PC-9 (cell line): ENCODE measurements at regions not wholly inside any gene's neighbourhood (a gene's known extent, or its start where the extent isn't known, plus 50 kb on each side); places are given as distances from the start of the nearest gene placed in this dataset.

Experiments used
- BruUV-seq: library from RNA; stranded (reverse); fragments of 400-500 nt; replicated peaks from 2 replicates; lab custom pipeline; 2021; lab: Mats Ljungman, UMichigan
- CTCF ChIA-PET: fragments of 300-600 bp; sonication (Branson Sonifier 250); formaldehyde crosslinking; loops from one replicate; lab custom pipeline; 2022; ENCODE audit warnings: antibody characterized with exemption; lab: Charles Lee
- POLR2A ChIA-PET: fragments of 300-600 bp; sonication (Branson Sonifier 250); formaldehyde crosslinking; loops from one replicate; lab custom pipeline; 2022; ENCODE audit warnings: antibody characterized with exemption; ENCODE audit not compliant: unreplicated experiment; lab: Charles Lee
- DNase-seq, 2 experiments: peaks; one replicate each; pipeline versions ENCODE4 v3.0.0 to v3.0.0-alpha.2; 2015 to 2022; ENCODE audit warnings: mixed read lengths in 1 of 2
- H2AFZ ChIP-seq: fragments of 200-600 bp; sonication (generic); 2 replicates; pipeline ENCODE4 v1.8.1; 2017; ENCODE audit warnings: antibody characterized with exemption
- H3F3A ChIP-seq: fragments of 200-600 bp; sonication (generic); 2 replicates; pipeline ENCODE4 v1.8.1; 2017; ENCODE audit warnings: antibody characterized with exemption, mild to moderate bottlenecking, low read depth; ENCODE audit not compliant: insufficient read depth
- H3K27ac ChIP-seq: fragments of 200-600 bp; sonication (generic); 2 replicates; pipeline ENCODE4 v1.6.1; 2016; ENCODE audit warnings: mixed run types
- H3K27me3 ChIP-seq: fragments of 200-600 bp; sonication (generic); 2 replicates; pipeline ENCODE4 v1.6.1; 2016; ENCODE audit warnings: low read depth, mixed run types; ENCODE audit not compliant: insufficient read depth
- H3K36me3 ChIP-seq: fragments of 200-600 bp; sonication (generic); 2 replicates; pipeline ENCODE4 v1.6.1; 2016; ENCODE audit warnings: low read depth, mixed run types
- H3K4me1 ChIP-seq: fragments of 200-600 bp; sonication (generic); replicated peaks from 2 replicates; pipeline ENCODE4 v1.6.1; 2016; ENCODE audit warnings: mixed run types; ENCODE audit not compliant: insufficient read depth
- H3K4me2 ChIP-seq: fragments of 200-600 bp; sonication (generic); 2 replicates; pipeline ENCODE4 v1.6.1; 2017; ENCODE audit warnings: mixed run types
- H3K4me3 ChIP-seq: fragments of 200-600 bp; sonication (generic); 2 replicates; pipeline ENCODE4 v1.6.1; 2016; ENCODE audit warnings: mixed run types
- H3K79me2 ChIP-seq: fragments of 200-600 bp; sonication (generic); 2 replicates; pipeline ENCODE4 v1.6.1; 2017; ENCODE audit warnings: low read depth, mixed run types
- H3K9me2 ChIP-seq: fragments of 200-600 bp; sonication (generic); 2 replicates; pipeline ENCODE4 v1.8.1; 2017; ENCODE audit warnings: mild to moderate bottlenecking; ENCODE audit not compliant: insufficient read depth
- H3K9me3 ChIP-seq: fragments of 200-600 bp; sonication (generic); 2 replicates; pipeline ENCODE4 v1.8.1; 2016; ENCODE audit warnings: low read depth; ENCODE audit not compliant: insufficient read depth
- H4K20me1 ChIP-seq: fragments of 200-600 bp; sonication (generic); 2 replicates; pipeline ENCODE4 v1.8.1; 2017; ENCODE audit not compliant: insufficient read depth
- EZH2 ChIP-seq: fragments of 200-600 bp; sonication (generic); IDR thresholded peaks from 2 replicates; pipeline ENCODE4 v1.8.0; 2017; ENCODE audit warnings: antibody characterized with exemption, low read depth
- intact Hi-C: fragments of 100-400 bp; cut with micrococcal nuclease; formaldehyde crosslinking; loops from one replicate; pipeline ENCODE4 v1.10.0; 2022; ENCODE audit not compliant: unreplicated experiment
- TF ChIP-seq, protein P1 (sequence below): fragments of 200-600 bp; sonication (generic); conservative IDR thresholded peaks from 2 replicates; pipeline ENCODE4 v1.6.1; 2017; ENCODE audit warnings: mixed run types, antibody characterized with exemption, mild to moderate bottlenecking, moderate library complexity

DNA sequence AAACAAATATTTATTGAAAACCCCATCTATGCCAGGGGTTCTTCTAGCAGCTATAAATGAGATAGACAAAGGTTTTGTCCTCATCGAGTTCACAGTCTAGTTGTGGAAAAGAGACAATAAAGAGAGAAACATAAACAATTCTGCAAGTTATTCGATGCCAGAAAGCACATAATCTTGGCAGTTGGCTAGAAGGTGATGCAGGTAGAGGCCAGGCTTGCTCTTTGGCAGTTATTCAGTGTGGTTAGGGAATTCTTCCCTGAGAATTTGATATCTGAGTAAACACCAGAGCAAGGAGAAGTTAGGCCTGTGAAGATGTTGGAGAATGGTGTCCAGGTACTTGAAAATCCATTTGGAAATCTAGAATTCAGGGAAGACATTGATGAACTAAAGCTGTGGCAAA is 547.4 kb downstream of the SLC4A3 start:
- H3K27me3 ChIP-seq: no peaks in the 10 kb centered on the region

DNA sequence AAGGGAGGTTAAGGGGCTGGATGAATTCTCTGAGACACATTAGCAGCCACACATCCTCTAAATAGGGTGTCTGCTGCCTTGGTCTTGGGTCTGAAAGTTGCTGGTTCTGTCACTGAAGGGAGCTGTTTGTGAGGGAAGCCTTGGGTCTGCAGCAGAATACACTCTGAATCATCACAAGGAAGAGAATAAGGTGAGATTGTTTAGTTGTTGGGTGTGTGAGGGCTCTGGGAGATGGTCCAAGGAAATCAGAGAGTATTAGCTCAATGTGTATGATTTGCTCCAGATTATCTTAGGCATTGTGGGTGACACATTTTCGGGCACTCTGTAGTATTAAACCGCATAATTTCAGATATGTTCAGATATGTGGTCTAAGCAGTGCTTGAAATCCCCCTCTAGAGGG is 548.5 kb downstream of the SLC4A3 start:
- CTCF ChIA-PET: no interaction called here
- no peaks in the 10 kb centered on the region for H3K79me2 ChIP-seq

More for the DNA sequence above, 547.4 kb downstream of the SLC4A3 start:
- CTCF ChIA-PET: no interaction called here
- Histone ChIP-seq H2AFZ (no peak overlapping the region), H3K27ac (no peak overlapping the region), H3F3A (peaks cover 9% of the 10 kb centered on the region), H3K9me2 (no peaks in the 10 kb centered on the region), H3K4me1 (peaks cover 14% of the 10 kb centered on the region), H3K79me2 (no peaks in the 10 kb centered on the region), H3K9me3 (no peaks in the 10 kb centered on the region), H3K4me3 (no peak overlapping the region), H3K4me2 (no peak overlapping the region), H4K20me1 (no peaks in the 10 kb centered on the region), H3K36me3 (no peaks in the 10 kb centered on the region)
- no TSS peak for BruUV-seq
- intact Hi-C loops: no loop called here
- no peak for DNase-seq
- TF ChIP-seq, protein P1, sequence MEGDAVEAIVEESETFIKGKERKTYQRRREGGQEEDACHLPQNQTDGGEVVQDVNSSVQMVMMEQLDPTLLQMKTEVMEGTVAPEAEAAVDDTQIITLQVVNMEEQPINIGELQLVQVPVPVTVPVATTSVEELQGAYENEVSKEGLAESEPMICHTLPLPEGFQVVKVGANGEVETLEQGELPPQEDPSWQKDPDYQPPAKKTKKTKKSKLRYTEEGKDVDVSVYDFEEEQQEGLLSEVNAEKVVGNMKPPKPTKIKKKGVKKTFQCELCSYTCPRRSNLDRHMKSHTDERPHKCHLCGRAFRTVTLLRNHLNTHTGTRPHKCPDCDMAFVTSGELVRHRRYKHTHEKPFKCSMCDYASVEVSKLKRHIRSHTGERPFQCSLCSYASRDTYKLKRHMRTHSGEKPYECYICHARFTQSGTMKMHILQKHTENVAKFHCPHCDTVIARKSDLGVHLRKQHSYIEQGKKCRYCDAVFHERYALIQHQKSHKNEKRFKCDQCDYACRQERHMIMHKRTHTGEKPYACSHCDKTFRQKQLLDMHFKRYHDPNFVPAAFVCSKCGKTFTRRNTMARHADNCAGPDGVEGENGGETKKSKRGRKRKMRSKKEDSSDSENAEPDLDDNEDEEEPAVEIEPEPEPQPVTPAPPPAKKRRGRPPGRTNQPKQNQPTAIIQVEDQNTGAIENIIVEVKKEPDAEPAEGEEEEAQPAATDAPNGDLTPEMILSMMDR: no peak
- no peak for TF ChIP-seq EZH2
- POLR2A ChIA-PET: no interaction called here

DNA sequence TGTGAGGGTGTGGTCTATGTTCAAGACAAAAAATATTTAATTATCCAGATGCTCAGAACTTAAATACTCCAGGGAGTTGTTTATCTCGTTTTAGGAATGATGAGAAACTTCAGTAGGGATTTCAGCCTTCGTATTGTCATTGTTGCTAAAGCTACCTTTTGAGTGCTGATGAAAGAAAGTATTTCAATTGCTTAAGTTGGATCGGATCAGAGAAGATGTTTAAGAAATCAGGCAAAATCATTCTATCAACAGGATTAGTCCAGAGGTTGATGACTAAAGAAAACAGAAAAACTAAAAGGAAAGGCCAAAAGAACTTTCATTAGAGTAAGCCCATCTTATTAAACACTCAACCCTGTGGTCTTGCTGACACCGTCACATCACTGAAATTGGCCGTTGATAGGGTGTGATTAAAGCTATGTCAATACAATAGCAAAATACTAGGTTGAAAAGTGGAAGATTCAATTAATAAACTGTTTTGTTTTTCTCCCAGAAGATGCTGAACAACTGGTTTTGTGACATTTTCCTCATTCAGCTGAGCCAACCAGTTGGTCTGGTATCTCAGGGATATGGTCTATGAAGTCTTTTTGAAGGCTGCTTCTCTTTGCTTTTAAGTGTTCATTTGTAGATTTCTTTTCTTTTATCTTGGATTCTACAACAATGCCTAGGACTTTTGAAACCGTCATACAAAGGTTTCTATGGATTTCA is 551.7 kb downstream of the SLC4A3 start:
- TF ChIP-seq, protein P1: no peak
- TF ChIP-seq EZH2: no peak
- H3K4me1 ChIP-seq: peaks cover 18% of the 10 kb centered on the region
- peak overlapping the region; percentile 56 for H3K4me2 ChIP-seq
- no peaks in the 10 kb centered on the region for H3K27me3 ChIP-seq
- H3K9me2 ChIP-seq: no peaks in the 10 kb centered on the region
- H3K36me3 ChIP-seq: no peaks in the 10 kb centered on the region
- intact Hi-C loops: loop anchor here (1.0 to 2.0 kb wide), 2 partner anchors 46 to 49 kb away; no protein-coding TSS in a partner anchor
- no TSS peak for BruUV-seq
- H3K9me3 ChIP-seq: no peaks in the 10 kb centered on the region
- DNase-seq: peak; percentile 17 to 80
- ChIA-PET POLR2A (no interaction called here), CTCF (no interaction called here)
- peak overlapping the region; percentile 23; the same call in 1 of the 2 replicates for H3K4me3 ChIP-seq
- H3F3A ChIP-seq: peaks cover 9% of the 10 kb centered on the region
- no peaks in the 10 kb centered on the region for H4K20me1 ChIP-seq
- peak overlapping the region; percentile 83 for H3K27ac ChIP-seq
- H2AFZ ChIP-seq: peak overlapping the region; percentile 11; the same call in 1 of the 2 replicates
- H3K79me2 ChIP-seq: no peaks in the 10 kb centered on the region

More for the DNA sequence above, 548.5 kb downstream of the SLC4A3 start:
- Histone ChIP-seq H3K9me2 (no peaks in the 10 kb centered on the region), H3K36me3 (no peaks in the 10 kb centered on the region), H3K9me3 (no peaks in the 10 kb centered on the region), H3K27ac (no peak overlapping the region), H4K20me1 (no peaks in the 10 kb centered on the region), H3K4me2 (no peak overlapping the region), H3K4me1 (peaks cover 18% of the 10 kb centered on the region), H3F3A (peaks cover 9% of the 10 kb centered on the region), H3K27me3 (no peaks in the 10 kb centered on the region), H2AFZ (no peak overlapping the region), H3K4me3 (no peak overlapping the region)
- TF ChIP-seq, protein P1: no peak
- no peak for TF ChIP-seq EZH2
- BruUV-seq: no TSS peak
- intact Hi-C loops: no loop called here
- POLR2A ChIA-PET: no interaction called here
- no peak for DNase-seq
